Stimulated activated CD8-positive, alpha-beta memory T cell treated with anti-CD3 and anti-CD28 coated beads, Interleukin-2, amount 100 ng/mL, for 48 hours (primary cell): ENCODE measurements at regions not wholly inside any gene's neighbourhood (a gene's known extent, or its start where the extent isn't known, plus 50 kb on each side); places are given as distances from the start of the nearest gene placed in this dataset.

ENCODE experiments used
- DNase-seq, 2 donors: peaks; one replicate each; pipeline ENCODE4 v3.0.0-alpha.2; 2020; ENCODE audit warnings: low read depth in 2 of 2

DNA sequence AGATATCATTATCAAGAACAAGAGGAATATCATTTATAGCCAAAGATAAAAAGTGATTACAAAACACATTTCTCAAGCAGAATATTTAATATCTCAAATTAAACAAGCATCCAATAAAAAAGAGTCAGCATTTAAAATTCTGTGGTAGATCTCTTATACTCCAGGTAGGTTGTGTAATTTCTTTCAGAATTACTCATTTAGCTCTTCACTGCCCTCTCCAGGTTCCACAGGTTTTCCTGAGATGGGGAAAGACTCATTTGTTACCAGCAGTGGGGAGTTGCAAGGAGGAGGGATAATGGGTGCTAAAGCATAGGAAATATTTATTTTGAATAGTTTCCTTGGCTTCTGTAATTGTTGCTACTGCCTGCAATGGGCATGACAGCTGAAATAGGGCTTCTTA is 83.1 kb upstream of the RASGRP1 start:
- DNase-seq, result no peak

- no peak for DNase-seq
Observed at GRCh38 chr15:38648121-38648843, 83.7 kb upstream of the RASGRP1 start.

DNA sequence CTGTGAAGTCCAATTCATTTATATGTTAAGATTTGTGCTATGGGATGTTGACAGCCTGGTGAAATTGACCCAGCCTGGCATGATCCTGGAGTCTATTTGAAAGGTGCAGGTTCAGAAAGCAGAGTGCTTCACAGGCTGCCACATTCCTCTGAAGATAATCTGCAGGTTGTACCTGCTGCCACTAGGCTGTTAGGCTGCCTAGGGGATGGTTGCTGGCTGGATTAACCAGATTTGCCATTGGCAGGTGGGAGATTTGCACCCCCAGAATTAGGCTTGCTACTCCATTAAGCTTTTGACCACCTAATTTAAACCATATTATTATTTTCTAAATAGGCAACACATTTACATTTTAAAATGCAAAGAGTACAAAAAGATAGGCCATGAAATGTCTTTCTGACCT is 85.8 kb upstream of the RASGRP1 start:
- DNase-seq, result no peak

- no peak for DNase-seq
Observed at GRCh38 chr15:38650936-38651327, 86.3 kb upstream of the RASGRP1 start.

DNA sequence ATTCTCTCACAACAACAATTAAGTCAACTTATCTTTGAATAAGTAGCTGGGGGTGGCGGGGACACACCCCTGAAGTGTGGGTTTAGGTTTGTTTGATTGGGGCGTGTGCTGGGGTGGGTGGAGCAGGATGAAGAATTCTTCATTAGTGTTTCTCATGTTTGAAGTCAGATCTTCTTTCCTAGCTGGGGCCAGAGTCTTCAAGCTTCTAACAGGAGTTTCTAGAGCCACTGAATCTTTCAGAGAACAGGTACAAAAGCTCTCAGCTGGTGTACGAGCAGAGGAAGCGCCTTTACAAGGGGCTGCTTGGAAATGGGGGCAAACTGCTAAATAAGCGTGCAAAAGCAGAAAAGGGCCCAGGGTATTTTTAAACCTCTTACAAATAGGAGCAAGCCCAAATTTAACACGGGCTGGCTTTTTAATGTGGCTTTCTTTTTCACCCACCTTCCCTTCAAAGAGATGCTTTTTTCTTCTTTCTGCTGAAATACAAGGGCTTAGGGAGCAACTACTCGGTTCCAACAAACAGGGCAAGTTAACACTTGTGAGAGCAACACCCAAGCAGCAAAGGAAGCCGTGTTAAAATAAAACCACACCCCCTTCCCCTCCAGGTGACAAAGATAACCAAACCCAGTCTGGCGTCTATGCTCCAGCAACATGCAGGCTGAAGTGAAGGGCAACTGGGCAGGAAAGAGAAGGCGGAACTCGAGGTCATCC is 86.9 kb upstream of the RASGRP1 start:
- no peak for DNase-seq

DNA sequence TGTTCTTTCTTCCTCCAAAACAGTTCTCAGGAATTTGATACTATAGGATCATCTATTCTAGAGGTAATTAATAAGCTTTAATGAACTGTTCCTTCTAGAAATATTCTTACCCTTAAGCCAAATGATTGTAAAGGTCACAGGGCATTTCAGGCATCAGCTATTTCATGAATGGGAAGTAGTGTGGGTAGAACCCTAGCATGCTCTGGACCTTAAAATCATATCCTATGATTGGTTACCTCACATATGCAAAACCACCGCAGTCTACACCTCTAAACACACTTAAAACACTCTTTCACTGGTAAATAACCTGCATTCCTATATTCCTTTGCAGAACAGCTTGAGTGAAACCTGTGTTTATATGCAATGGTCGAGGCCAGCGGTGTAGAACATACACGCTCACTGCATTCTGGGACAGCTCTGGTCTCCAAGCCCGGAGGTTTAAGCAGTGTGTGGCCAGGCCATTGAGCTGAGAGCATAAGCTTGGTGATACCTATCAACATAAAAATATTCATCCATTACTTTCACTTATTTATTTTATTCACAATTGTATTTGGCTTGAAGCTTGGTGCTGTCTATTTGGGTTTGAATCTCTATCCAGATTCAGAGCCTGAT is 87.7 kb upstream of the RASGRP1 start:
- DNase-seq, result no peak

DNA sequence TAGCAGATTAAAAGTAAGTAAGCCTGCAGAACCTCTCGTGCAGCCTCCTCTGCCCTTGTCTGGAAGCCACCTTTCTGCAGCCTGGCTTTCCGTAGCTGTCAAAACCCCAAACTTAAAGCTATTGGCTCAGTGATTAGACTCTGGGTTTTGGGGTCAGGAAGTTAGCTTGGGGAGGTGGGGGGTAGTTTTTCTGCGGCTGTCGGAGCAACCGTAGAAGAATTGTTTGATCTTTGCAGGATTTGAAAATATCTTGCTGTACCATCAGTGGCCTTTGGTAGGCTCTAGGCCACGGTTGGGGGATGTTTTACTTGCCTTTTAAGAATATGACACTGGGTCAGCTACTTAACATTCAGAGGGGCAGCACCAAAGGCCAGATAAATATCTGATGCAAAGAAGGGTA is 88.4 kb upstream of the RASGRP1 start:
- DNase-seq, result peak; percentile 23 to 46

- no peak for DNase-seq
Observed at GRCh38 chr15:38658431-38658830, 93.8 kb upstream of the RASGRP1 start.

- no peak for DNase-seq
Observed at GRCh38 chr15:38660738-38661137, 96.1 kb upstream of the RASGRP1 start.

DNA sequence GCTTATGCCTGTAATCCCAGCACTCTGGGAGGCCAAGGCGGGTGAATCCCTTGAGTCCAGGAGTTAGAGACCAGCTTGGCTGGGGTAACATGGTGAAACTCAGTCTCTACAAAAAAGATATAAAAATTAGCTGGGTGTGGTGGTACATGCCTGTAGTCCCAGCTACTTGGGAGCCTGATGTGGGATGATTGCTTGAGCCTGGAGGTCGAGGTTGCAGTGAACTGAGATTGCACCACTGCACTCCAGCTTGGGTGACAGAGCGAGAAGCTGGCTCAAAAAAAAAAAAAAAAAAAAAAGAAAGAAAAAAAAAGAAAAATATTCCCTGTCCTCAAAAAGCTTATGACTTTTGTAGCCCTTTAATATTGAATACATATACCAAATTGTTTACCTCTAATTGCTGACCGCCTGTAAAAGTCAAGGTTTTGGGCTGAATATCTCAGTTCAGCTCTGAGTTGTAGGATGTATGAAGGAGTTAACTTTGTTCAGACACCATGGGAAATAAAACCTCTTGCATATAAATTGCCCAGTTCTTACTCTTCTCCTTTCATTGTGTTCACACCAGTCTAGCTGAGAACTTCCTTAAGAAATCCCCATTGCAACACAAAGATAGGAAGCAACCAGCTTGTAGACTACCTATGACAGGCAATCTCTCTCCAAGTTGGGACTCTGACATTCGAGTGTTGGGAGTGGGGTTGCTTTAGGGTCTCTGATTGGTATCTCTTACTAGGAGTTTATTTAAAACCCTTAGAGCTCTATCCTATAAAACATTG is 97.6 kb upstream of the RASGRP1 start:
- no peak for DNase-seq

- no peak for DNase-seq
Observed at GRCh38 chr15:38662805-38663204, 98.2 kb upstream of the RASGRP1 start.

DNA sequence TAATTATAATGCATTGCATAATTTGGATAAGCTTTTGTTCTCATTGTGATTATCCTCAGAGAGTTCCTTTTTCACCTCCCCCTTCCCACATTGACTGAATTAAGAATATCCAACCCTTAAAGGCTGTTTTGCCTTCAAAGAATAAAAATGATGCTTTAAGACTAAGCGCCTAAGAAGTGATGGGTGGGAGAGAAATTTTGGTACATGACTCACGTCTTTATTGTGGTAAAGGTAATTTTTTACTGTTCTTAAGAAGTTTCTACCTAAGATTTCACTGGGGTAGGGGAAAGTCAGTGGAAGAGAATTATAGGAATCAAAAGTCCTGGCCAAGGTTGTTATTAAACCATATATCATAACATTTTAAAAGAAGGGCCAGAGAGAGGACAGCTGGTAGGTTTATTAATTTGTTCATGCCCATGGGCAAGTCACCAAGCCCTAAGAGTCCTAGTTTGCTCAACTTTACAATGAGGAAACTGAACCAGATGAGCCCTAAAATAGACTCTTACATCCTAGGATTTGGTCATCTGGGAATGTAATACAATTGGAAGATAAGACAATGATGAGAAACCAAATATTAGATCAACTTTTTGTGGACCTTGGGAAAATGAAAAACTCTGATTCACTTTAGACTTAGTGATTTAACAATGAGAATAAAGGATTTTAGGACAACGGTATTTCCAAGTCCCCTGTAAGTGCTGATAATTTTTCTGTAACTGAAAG is 101.1 kb upstream of the RASGRP1 start:
- DNase-seq, result no peak

DNA sequence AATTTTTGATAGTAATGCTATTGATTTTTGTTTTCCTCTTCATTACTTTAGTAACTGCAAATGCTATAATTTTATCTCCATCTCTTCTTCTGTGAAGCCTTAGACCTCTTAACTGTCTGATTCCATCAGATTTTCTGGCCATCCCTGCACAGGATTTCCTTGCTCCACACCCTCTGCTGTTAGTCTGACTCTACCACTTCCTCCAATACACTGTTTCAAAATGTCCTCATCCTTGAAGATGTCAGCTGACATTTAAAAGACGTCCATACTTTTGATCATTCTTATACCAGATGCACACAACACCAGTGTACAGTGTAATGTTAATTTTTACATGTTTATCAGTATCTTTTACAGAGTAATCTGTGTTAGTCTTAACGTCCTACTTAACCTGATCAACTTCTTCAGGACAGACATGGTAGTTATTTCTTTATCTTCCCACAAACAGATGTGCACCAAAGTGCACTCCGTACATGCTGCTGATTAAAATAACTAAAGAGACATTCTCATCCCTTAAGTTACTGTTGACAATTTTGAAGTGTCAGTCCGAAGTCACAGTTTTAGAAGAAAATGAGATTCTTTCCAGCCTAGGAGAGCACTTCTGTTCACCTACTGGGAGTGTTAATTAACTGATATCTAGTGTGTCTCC is 102.4 kb upstream of the RASGRP1 start:
- DNase-seq, result no peak

DNA sequence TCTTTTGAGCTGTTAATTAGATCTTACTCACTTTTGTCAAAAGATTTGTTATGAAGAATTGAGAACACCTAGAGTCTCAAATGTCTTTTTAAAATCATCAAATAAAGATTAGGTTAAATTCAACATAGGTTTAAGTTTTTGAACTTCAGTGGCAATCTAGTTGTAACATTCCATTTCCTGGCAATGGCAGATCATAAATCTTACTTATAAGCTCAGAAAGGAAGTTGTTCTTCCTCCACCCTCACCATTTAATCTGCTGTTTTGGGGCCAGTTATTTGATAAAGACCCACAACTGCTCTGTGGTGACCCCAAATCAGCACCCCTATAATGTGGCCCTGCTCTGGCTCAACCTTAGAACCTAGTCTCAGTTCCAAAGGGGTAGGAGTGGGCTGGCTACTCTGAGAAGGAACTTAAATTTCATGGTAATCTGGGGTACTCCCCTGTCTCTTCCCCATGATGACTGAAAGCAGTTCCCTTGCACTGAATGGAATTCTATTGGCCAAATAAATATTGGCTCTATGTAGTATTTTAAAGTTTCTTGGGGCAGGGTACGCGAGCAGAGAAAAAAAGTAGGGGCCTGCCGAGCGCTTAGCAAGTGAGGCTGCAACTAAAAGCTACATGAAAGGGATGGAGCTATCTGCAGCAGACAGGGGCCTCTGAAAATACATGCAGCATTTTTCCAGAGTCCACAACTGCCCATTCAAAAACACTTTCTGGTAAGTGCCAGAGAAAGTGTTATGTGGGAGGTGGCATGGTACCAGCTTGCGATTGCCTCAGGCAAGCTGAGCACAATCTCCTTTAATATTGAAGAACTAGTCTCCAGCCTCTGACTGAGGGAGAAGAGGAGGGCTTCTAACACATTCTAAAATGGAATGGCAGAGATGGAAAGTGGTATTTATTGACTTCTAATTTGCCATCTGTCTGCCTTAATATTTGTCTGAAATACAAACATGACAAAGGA is 103.6 kb upstream of the RASGRP1 start:
- DNase-seq, result no peak

GRCh38 chr15:38668898-38669391 is 104.3 kb upstream of the RASGRP1 start:
- DNase-seq, result no peak

DNA sequence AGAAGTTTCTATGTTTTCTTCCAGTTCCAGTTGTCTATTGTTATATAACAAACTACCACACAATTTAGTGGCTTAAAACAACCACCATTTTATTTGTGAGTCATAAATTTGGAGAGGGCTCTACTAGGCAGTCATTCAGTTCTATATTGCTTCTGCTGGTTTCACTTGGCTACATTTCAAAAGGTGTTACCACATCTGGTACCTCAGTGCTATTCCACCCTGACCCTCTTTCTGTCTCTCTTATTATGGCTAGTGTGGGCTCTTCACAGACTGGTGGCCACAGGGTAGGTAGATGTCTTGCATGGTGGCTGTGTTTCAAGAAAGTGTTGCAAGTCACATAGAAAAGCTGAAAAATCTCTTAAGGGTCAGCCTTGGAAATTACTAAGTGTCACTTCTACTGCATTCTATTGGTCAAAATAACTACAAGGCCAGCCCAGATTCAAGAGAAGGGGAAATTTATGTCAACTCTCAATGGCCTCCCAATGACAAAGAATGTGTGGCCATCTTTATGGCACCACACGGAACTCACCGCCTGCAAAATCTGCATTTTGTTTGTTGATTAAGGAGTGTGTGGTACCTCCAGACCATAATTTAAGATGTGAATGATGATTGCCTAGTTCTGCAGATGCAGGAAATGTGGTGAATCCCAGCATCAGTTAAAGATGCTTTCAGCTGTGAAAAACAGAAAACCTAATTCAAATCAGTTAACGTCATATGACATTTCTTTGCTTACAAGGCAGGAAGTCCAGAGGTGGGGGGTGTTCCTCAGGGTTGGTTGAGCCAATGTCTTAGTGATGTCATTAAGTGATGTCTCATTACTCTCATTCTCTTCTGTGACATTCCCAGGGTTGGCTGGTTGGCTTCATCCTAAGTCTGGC is 105.8 kb upstream of the RASGRP1 start:
- no peak for DNase-seq

GRCh38 chr15:38671006-38671387 is 106.4 kb upstream of the RASGRP1 start:
- DNase-seq, result no peak

DNA sequence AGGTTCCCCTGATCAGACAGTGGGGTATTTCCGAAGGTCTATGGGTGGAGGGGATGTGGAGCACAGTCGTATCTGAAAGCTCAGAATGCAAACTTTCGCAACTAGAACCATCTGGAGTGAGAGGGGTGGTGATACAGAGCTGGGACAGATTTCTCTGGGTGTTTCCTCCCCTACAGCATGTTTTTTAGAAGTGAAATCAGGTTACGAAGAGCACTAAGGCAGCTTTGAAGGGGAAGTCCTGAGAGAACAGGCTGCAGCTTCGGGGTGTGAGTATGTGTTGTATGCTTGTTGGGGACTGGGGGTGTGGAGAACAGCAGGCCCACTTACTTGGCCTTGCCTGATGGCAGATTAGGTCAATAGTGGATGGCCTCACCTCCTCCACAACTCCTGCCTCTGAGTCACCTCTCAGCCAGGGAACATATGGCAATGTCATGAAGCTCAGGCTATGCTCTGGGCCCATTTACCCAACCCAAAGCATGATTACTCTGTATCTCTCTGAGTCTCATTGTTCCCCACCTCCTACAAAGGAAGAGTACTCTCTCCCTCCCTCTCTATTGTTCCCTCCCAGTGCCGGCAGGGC is 107.2 kb upstream of the RASGRP1 start:
- DNase-seq, result no peak
